ENCODE measurements at regions not wholly inside any gene's neighbourhood (a gene's known extent, or its start where the extent isn't known, plus 50 kb on each side); places are given as distances from the start of the nearest gene placed in this dataset.

GRCh38 chr3:151998744-151999143, 125.3 kb downstream of the SUCNR1 start:
- H3K4me1 ChIP-seq (replicated peaks in 1 of 4; ENCODE audit: control insufficient read depth in 3 of 4, insufficient read depth in 4 of 4, low read length in 3 of 4) = no peaks in the 10 kb centered on the region

More at GRCh38 chr3:151998744-151999143, 125.3 kb downstream of the SUCNR1 start:
- TF ChIP-seq SIN3A (conservative IDR thresholded peaks at IDR 0.05 in 1 of 2, IDR thresholded peaks at IDR 0.05 in 1 of 2; ENCODE audit: low read depth in 1 of 2, low read length in 2 of 2) (no peak), JUND (IDR thresholded peaks at IDR 0.05; ENCODE audit: low read length) (no peak), SIRT6 (IDR thresholded peaks at IDR 0.05; ENCODE audit: low read length) (no peak), CBX8 (IDR thresholded peaks at IDR 0.05; ENCODE audit: borderline replicate concordance, low read depth, low read length) (no peak), KDM1A (IDR thresholded peaks at IDR 0.05; ENCODE audit: borderline replicate concordance, low read length) (no peak), EP300 (IDR thresholded peaks at IDR 0.05; ENCODE audit: borderline replicate concordance in 1 of 2, low read depth in 2 of 2, low read length in 2 of 2) (no peak), RFX5 (IDR thresholded peaks at IDR 0.05; ENCODE audit: borderline replicate concordance, low read depth, low read length) (no peak)
- Histone ChIP-seq H2AK5ac (ENCODE audit: low read depth, low read length) (no peak overlapping the region), H3K18ac (ENCODE audit: extremely low read depth, low read length) (no peak overlapping the region), H3K4ac (replicated peaks; ENCODE audit: insufficient read length, low read depth, low read length) (no peak overlapping the region), H4K20me1 (replicated peaks in 1 of 2; ENCODE audit: control insufficient read depth in 1 of 2, insufficient read depth in 2 of 2, low read length in 2 of 2) (no peaks in the 10 kb centered on the region), H3K23ac (ENCODE audit: insufficient read length) (no peak overlapping the region), H3K4me2 (ENCODE audit: insufficient read depth in 1 of 2, low read depth in 2 of 2, low read length in 2 of 2) (no peak overlapping the region), H4K5ac (ENCODE audit: insufficient read length, low read depth, low read length) (no peak overlapping the region), H2BK20ac (ENCODE audit: low read length) (no peak overlapping the region), H3K9me3 (ENCODE audit: insufficient read depth in 2 of 2, low read depth in 1 of 2, low read length in 1 of 2) (no peaks in the 10 kb centered on the region), H2BK15ac (ENCODE audit: low read length) (no peak overlapping the region), H3K27me3 (replicated peaks in 1 of 4; ENCODE audit: control insufficient read depth in 3 of 4, extremely low read depth in 1 of 4, insufficient read depth in 3 of 4, low read length in 3 of 4) (no peaks in the 10 kb centered on the region), H3K23me2 (ENCODE audit: low read depth, low read length) (no peaks in the 10 kb centered on the region), H2BK120ac (replicated peaks; ENCODE audit: low read depth, low read length) (no peak overlapping the region), H2BK12ac (ENCODE audit: low read depth, low read length) (no peak overlapping the region), H3K14ac (ENCODE audit: insufficient read length) (no peak overlapping the region), H2AFZ (ENCODE audit: low read length) (no peak overlapping the region), H3K79me1 (ENCODE audit: low read depth, low read length) (no peaks in the 10 kb centered on the region), H3K9ac (replicated peaks in 1 of 4; ENCODE audit: extremely low read depth in 1 of 4, low read depth in 3 of 4, low read length in 3 of 4) (no peak overlapping the region), H4K91ac (replicated peaks; ENCODE audit: insufficient read length, low read length) (no peak overlapping the region), H3K56ac (replicated peaks; ENCODE audit: insufficient read length, low read depth, low read length) (no peak overlapping the region), H4K8ac (ENCODE audit: extremely low read depth, insufficient read depth, low read length) (no peak overlapping the region), H2BK5ac (ENCODE audit: low read depth, low read length) (no peak overlapping the region), H3K27ac (ENCODE audit: low read depth, low read length) (no peak overlapping the region), H3K79me2 (ENCODE audit: control insufficient read depth in 1 of 2, insufficient read depth in 2 of 2, low read length in 2 of 2) (no peaks in the 10 kb centered on the region), H3K4me3 (ENCODE audit: extremely low read depth in 1 of 4, insufficient read depth in 2 of 4, low read depth in 3 of 4, low read length in 4 of 4) (no peak overlapping the region), H3K36me3 (ENCODE audit: control insufficient read depth in 2 of 4, insufficient read depth in 4 of 4, low read length in 3 of 4) (no peaks in the 10 kb centered on the region)
- CTCF ChIA-PET (ENCODE audit: partially characterized antibody) = interaction anchor here (1.4 kb wide), 1 partner anchor 12 kb away, joined by 4 read pairs; no protein-coding TSS in a partner anchor
- DNase-seq (ENCODE audit: low read depth in 1 of 2, low spot score in 2 of 2) (no peak), FAIRE-seq (no peak)
- POLR2A ChIA-PET (ENCODE audit: partially characterized antibody) = no interaction called here
- WGBS, 2 experiments (ENCODE audit: extremely low coverage in 1 of 2, insufficient coverage in 1 of 2, insufficient read length in 1 of 2, insufficient replicate concordance in 2 of 2, low coverage in 1 of 2, low lambda C conversion rate in 2 of 2, missing lambda C conversion rate in 1 of 2) = 100% methylated on average over 2 of the region's 2 CpGs; no CpG with 5 or more reads in 1 of the 2 experiments
